ENCODE measurements at regions not wholly inside any gene's neighbourhood (a gene's known extent, or its start where the extent isn't known, plus 50 kb on each side); places are given as distances from the start of the nearest gene placed in this dataset.

- Histone ChIP-seq H3K4me2 (ENCODE audit: insufficient read depth, low read length) (no peak overlapping the region), H2AFZ (ENCODE audit: low read length) (no peak overlapping the region), H3K27me3 (ENCODE audit: insufficient read depth, low read length) (peaks cover 4% of the 10 kb centered on the region), H3K79me2 (ENCODE audit: insufficient read depth, low read length) (no peaks in the 10 kb centered on the region), H4K20me1 (ENCODE audit: insufficient read depth, low read length) (no peaks in the 10 kb centered on the region), H3K9me3 (ENCODE audit: low read depth, low read length) (peaks cover 7% of the 10 kb centered on the region), H3K4me1 (ENCODE audit: insufficient read depth, low read length) (peaks cover 7% of the 10 kb centered on the region), H3K4me3 (ENCODE audit: insufficient read depth, low read length) (no peak overlapping the region), H3K27ac (ENCODE audit: low read depth, low read length) (no peak overlapping the region), H3K36me3 (ENCODE audit: insufficient read depth, low read length) (no peaks in the 10 kb centered on the region)
- TF ChIP-seq, protein P1, sequence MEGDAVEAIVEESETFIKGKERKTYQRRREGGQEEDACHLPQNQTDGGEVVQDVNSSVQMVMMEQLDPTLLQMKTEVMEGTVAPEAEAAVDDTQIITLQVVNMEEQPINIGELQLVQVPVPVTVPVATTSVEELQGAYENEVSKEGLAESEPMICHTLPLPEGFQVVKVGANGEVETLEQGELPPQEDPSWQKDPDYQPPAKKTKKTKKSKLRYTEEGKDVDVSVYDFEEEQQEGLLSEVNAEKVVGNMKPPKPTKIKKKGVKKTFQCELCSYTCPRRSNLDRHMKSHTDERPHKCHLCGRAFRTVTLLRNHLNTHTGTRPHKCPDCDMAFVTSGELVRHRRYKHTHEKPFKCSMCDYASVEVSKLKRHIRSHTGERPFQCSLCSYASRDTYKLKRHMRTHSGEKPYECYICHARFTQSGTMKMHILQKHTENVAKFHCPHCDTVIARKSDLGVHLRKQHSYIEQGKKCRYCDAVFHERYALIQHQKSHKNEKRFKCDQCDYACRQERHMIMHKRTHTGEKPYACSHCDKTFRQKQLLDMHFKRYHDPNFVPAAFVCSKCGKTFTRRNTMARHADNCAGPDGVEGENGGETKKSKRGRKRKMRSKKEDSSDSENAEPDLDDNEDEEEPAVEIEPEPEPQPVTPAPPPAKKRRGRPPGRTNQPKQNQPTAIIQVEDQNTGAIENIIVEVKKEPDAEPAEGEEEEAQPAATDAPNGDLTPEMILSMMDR (IDR thresholded peaks at IDR 0.05; ENCODE audit: extremely low read depth, low read depth, low read length): no peak
- peak; percentile 34 for DNase-seq (ENCODE audit: insufficient read length, low spot score, missing footprints)
Measured at GRCh38 chr2:128474036-128474955, 155.6 kb upstream of the HS6ST1 start.

DNA sequence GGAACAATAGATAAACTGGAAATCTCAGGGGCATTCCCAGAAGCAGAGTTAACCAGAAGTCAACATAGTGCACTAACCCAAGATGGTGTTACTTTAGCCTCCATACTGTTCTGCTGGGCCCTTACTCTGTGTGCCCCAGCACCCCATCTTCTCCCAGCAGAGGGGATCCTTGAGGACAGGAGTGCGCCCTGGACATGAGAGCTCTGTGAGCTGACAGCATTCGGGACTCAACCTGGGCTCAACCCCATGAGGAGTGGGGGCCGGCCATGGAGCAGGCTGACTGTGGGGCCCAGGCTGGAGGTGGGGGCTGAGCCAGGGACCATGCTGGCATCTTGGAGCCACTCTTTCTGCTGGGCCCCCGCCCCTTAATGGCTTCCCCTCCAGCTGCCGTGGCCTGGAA is 156.3 kb upstream of the HS6ST1 start:
- H3K4me1 ChIP-seq (ENCODE audit: insufficient read depth, low read length): peaks cover 7% of the 10 kb centered on the region
- H2AFZ ChIP-seq (ENCODE audit: low read length): no peak overlapping the region
- no peak overlapping the region for H3K4me3 ChIP-seq (ENCODE audit: insufficient read depth, low read length)
- no peak overlapping the region for H3K27ac ChIP-seq (ENCODE audit: low read depth, low read length)
- no peaks in the 10 kb centered on the region for H4K20me1 ChIP-seq (ENCODE audit: insufficient read depth, low read length)
- peaks cover 4% of the 10 kb centered on the region for H3K27me3 ChIP-seq (ENCODE audit: insufficient read depth, low read length)
- peaks cover under 1% of the 10 kb centered on the region for H3K9me3 ChIP-seq (ENCODE audit: low read depth, low read length)
- TF ChIP-seq, protein P1 (IDR thresholded peaks at IDR 0.05; ENCODE audit: extremely low read depth, low read depth, low read length): no peak
- no peaks in the 10 kb centered on the region for H3K36me3 ChIP-seq (ENCODE audit: insufficient read depth, low read length)
- H3K4me2 ChIP-seq (ENCODE audit: insufficient read depth, low read length): no peak overlapping the region
- DNase-seq (ENCODE audit: insufficient read length, low spot score, missing footprints): peak; percentile 49
- H3K79me2 ChIP-seq (ENCODE audit: insufficient read depth, low read length): no peaks in the 10 kb centered on the region

GRCh38 chr2:128475427-128476211 is 157.0 kb upstream of the HS6ST1 start:
- TF ChIP-seq, protein P1 (IDR thresholded peaks at IDR 0.05; ENCODE audit: extremely low read depth, low read depth, low read length): no peak
- Histone ChIP-seq H3K27ac (ENCODE audit: low read depth, low read length) (no peak overlapping the region), H3K4me3 (ENCODE audit: insufficient read depth, low read length) (no peak overlapping the region), H3K4me2 (ENCODE audit: insufficient read depth, low read length) (no peak overlapping the region), H3K79me2 (ENCODE audit: insufficient read depth, low read length) (no peaks in the 10 kb centered on the region), H3K9me3 (ENCODE audit: low read depth, low read length) (no peaks in the 10 kb centered on the region), H3K4me1 (ENCODE audit: insufficient read depth, low read length) (peaks cover 7% of the 10 kb centered on the region), H3K36me3 (ENCODE audit: insufficient read depth, low read length) (no peaks in the 10 kb centered on the region), H4K20me1 (ENCODE audit: insufficient read depth, low read length) (no peaks in the 10 kb centered on the region), H2AFZ (ENCODE audit: low read length) (no peak overlapping the region), H3K27me3 (ENCODE audit: insufficient read depth, low read length) (peaks cover 4% of the 10 kb centered on the region)
- DNase-seq (ENCODE audit: insufficient read length, low spot score, missing footprints): peak; percentile 45
